Esophagus muscularis mucosa (tissue), 3 donors: ENCODE measurements at regions not wholly inside any gene's neighbourhood (a gene's known extent, or its start where the extent isn't known, plus 50 kb on each side); places are given as distances from the start of the nearest gene placed in this dataset.

Source experiments
- EP300 ChIP-seq: sonication (generic); formaldehyde crosslinking; IDR thresholded peaks from one replicate; pipeline ENCODE4 v1.6.1; 2017; ENCODE audit warnings: antibody characterized with exemption
- TF ChIP-seq, protein P1 (sequence below), 3 experiments: fragments of 200-600 bp in 2 of 3; fragments of 450-650 bp in 1 of 3; sonication (generic) in 2 of 3; IDR thresholded peaks; one replicate each; pipeline ENCODE4 v1.5.1; 2017 to 2019; ENCODE audit warnings: antibody characterized with exemption in 3 of 3, mild to moderate bottlenecking in 2 of 3, moderate library complexity in 1 of 3

DNA sequence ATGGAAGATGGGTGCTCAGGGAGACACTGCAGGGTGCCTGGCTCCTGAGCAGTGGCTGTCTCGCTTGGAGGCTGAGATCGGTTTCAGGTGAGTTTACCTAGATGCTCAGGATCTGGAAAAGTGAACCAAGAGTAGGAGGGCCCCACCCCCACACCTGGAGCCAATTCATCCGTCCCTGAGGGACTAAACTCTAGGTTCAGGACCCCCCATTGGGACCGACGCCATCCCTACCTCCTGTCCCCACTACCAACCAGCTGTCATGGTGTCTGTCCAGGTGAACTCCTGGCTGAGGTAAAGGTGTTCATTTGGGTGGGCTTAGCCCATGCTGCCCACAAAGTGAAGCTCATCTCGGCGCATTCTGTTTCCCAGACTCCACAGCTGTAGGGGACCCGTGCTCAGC lies 174.6 kb upstream of the PLPP4 start:
- TF ChIP-seq EP300 = no peak
- TF ChIP-seq, protein P1, sequence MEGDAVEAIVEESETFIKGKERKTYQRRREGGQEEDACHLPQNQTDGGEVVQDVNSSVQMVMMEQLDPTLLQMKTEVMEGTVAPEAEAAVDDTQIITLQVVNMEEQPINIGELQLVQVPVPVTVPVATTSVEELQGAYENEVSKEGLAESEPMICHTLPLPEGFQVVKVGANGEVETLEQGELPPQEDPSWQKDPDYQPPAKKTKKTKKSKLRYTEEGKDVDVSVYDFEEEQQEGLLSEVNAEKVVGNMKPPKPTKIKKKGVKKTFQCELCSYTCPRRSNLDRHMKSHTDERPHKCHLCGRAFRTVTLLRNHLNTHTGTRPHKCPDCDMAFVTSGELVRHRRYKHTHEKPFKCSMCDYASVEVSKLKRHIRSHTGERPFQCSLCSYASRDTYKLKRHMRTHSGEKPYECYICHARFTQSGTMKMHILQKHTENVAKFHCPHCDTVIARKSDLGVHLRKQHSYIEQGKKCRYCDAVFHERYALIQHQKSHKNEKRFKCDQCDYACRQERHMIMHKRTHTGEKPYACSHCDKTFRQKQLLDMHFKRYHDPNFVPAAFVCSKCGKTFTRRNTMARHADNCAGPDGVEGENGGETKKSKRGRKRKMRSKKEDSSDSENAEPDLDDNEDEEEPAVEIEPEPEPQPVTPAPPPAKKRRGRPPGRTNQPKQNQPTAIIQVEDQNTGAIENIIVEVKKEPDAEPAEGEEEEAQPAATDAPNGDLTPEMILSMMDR (IDR thresholded peaks at IDR 0.05) = no peak
